ENCODE measurements at regions not wholly inside any gene's neighbourhood (a gene's known extent, or its start where the extent isn't known, plus 50 kb on each side); places are given as distances from the start of the nearest gene placed in this dataset.

- TF ChIP-seq POLR2A (IDR thresholded peaks at IDR 0.05), result no peak
- TF ChIP-seq EP300 (IDR thresholded peaks at IDR 0.05), result no peak
- TF ChIP-seq CTCF (IDR thresholded peaks at IDR 0.05), result no peak
Measured at GRCh38 chr9:80351612-80352011, 779.8 kb downstream of the TLE4 start.
